NB4 (cell line): ENCODE measurements at regions not wholly inside any gene's neighbourhood (a gene's known extent, or its start where the extent isn't known, plus 50 kb on each side); places are given as distances from the start of the nearest gene placed in this dataset.

Source experiments
- DNase-seq: peaks from one replicate; pipeline ENCODE4 v3.0.0; 2010; ENCODE audit warnings: low read depth
- H3K4me3 ChIP-seq: one replicate; pipeline ENCODE4 v1.5.1; 2011; ENCODE audit warnings: mild to moderate bottlenecking, low read depth, low read length, moderate library complexity
- MYC ChIP-seq: IDR thresholded peaks from 2 replicates; pipeline ENCODE4 v1.6.1; 2011; ENCODE audit warnings: low read depth, low read length
- POLR2A ChIP-seq: IDR thresholded peaks from 2 replicates; pipeline ENCODE4 v1.6.1; 2011; ENCODE audit warnings: mild to moderate bottlenecking; ENCODE audit not compliant: insufficient read length; ENCODE audit errors: extremely low read depth
- TF ChIP-seq, protein P1 (sequence below): IDR thresholded peaks from 2 replicates; pipeline ENCODE4 v1.6.1; 2011; ENCODE audit warnings: low read depth, low read length
- TF ChIP-seq, protein P2 (sequence below): IDR thresholded peaks from one replicate; pipeline ENCODE4 v1.5.1; 2012; ENCODE audit warnings: low read depth, low read length

- H3K4me3 ChIP-seq = no peak overlapping the region
- DNase-seq = no peak
- TF ChIP-seq POLR2A (no peak), MYC (no peak)
- TF ChIP-seq, protein P1, sequence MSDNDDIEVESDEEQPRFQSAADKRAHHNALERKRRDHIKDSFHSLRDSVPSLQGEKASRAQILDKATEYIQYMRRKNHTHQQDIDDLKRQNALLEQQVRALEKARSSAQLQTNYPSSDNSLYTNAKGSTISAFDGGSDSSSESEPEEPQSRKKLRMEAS = no peak
- TF ChIP-seq, protein P2, sequence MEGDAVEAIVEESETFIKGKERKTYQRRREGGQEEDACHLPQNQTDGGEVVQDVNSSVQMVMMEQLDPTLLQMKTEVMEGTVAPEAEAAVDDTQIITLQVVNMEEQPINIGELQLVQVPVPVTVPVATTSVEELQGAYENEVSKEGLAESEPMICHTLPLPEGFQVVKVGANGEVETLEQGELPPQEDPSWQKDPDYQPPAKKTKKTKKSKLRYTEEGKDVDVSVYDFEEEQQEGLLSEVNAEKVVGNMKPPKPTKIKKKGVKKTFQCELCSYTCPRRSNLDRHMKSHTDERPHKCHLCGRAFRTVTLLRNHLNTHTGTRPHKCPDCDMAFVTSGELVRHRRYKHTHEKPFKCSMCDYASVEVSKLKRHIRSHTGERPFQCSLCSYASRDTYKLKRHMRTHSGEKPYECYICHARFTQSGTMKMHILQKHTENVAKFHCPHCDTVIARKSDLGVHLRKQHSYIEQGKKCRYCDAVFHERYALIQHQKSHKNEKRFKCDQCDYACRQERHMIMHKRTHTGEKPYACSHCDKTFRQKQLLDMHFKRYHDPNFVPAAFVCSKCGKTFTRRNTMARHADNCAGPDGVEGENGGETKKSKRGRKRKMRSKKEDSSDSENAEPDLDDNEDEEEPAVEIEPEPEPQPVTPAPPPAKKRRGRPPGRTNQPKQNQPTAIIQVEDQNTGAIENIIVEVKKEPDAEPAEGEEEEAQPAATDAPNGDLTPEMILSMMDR = no peak
These were observed 304.1 kb upstream of the NR5A2 start for GRCh38 chr1:199723250-199723956.

GRCh38 chr1:199724049-199724448 is 303.5 kb upstream of the NR5A2 start:
- no peak for DNase-seq
- H3K4me3 ChIP-seq = no peak overlapping the region
- TF ChIP-seq, protein P1 = no peak

DNA sequence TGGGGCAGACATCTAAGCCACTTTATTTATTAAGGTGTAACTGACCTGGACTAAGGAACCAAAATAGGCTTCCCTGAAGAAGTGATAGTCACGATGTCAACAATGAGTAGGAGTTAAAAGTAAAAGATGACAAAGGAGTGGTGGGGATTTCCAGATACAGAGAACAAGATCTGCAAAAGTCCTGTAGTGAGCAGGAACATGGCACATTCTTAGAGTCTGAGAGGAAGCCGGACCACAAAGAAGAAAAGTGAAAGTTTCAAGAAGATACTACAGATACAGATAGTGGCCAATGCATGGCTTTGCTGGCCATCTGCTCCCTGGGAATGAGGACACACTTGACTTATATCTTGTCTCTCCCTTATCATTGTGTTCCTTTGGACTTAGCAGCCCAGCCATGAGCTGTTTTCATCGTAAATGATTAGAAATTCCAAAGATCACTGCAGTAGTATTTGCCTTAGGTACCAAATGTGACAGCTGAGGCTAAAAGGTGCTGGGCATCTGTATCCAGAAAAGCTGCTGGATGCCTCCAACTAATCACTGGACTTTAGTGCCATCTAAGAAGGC is 302.4 kb upstream of the NR5A2 start:
- H3K4me3 ChIP-seq = no peak overlapping the region
- no peak for TF ChIP-seq MYC
- TF ChIP-seq, protein P2 = no peak
- TF ChIP-seq, protein P1 = no peak
- no peak for TF ChIP-seq POLR2A
- no peak for DNase-seq

DNA sequence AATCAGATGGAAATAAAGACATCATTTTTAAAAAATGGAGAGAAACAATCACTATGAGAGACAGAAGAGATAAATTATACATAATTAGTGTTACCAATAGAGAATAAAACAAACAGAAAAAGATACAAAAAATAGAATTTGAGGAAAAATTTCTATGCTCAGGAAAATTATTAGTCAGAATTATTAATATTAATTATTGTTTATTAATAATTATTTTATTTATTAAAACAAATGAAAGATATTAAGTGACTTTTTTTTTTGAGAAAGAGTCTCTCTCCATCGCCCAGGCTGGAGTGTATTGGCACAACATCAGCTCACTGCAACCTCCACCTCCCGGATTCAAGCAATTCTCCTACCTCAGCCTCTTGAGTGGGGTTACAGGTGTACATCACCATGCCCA is 299.8 kb upstream of the NR5A2 start:
- no peak for DNase-seq
- H3K4me3 ChIP-seq = no peak overlapping the region
- TF ChIP-seq, protein P1 = no peak
- TF ChIP-seq, protein P2 = no peak
- TF ChIP-seq MYC = no peak
- TF ChIP-seq POLR2A = no peak

GRCh38 chr1:199728345-199728744 is 299.2 kb upstream of the NR5A2 start:
- no peak overlapping the region for H3K4me3 ChIP-seq
- no peak for DNase-seq
- TF ChIP-seq MYC = no peak
- TF ChIP-seq, protein P2 = no peak
- no peak for TF ChIP-seq POLR2A
- TF ChIP-seq, protein P1 = no peak

DNA sequence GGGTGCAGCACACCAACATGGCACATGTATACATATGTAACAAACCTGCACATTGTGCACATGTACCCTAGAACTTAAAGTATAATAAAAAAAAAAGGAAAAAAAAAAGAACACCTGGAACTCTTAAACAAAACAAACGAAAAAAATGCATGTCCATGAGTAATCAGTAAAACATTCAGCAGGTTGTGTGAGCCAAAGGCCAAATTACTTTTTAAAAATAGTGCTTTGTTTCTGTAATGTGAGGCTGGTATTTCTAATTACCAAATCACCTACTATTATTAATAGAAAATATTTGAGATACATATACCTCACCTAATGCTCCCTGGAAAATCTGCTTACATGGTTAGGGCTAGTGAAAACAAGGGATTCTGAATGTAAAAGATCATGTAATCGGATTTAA is 294.4 kb upstream of the NR5A2 start:
- TF ChIP-seq POLR2A = no peak
- TF ChIP-seq, protein P2 = no peak
- TF ChIP-seq, protein P1 = no peak
- TF ChIP-seq MYC = no peak
- H3K4me3 ChIP-seq = no peak overlapping the region
- DNase-seq = no peak
